GM18519 (cell line): ENCODE measurements at regions not wholly inside any gene's neighbourhood (a gene's known extent, or its start where the extent isn't known, plus 50 kb on each side); places are given as distances from the start of the nearest gene placed in this dataset.
"Not testable (repeated sequence)": the region's sequence is repeated elsewhere in the genome, so short reads cannot be mapped to it uniquely, and the experiment has no call there.

ENCODE experiments used
- ATAC-seq: cut with Tn5 transposase; IDR thresholded peaks from one replicate; pipeline ENCODE4 v1.9.1; 2021; ENCODE audit warnings: mild to moderate bottlenecking, moderate library complexity; ENCODE audit not compliant: unreplicated experiment, low FRiP score

DNA sequence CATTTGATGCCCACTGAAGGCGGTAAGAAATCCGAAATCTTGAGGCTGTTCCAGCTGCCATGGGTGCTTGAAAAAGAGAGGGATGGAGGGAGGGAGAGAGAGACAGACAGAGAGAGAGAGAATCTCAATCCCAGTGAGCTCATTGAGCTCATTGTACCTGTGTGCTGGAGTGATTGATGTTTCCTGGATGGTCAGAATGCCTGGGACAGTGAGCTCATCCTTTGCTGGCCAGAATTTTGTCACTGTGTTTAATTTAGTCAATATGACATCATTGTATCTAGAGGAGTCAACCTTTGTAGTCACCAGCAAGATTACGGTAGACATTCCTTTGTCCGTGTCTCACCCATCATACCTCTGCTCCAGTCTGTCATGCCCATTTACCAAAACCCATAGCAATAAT is 625.4 kb upstream of the POM121L12 start:
- no peak for ATAC-seq

DNA sequence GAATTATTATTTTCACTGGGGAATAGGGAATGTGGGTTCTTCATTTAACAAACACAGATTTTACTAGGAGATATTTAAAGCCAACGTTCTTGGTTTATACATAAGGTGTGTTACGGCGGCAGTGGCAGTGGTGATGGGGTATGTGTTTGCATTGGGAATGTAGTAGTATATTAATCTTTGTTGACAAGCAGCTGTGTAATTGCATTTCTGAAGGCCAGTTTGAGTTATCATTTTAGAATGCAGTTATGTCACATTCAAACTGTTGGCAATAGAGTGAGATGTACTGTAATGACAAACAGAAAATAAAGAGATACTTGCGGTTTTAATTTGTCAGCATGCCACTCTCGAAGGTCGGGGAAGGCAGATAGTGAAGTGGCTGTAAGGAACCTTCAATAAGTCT is 628.6 kb upstream of the POM121L12 start:
- ATAC-seq, result no peak

DNA sequence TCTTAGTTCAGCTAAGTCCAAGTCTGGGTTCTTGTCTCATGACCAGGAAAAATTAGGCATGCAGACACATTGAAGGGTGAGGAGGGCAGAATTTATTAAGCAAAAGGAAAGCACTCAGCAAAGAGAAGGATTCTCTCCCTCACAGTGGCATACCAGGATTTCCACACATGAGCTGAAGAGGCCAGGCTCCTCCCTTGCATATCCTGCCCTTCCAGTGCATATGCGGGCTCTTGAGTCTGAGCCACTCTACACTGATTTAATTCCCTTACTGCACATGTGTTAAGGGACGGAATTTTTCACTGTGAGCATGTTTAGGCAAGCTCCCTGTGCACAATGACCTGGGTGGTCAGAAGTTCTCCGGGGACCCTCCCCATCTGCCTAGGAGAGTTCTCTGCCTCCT is 652.7 kb upstream of the POM121L12 start:
- no peak for ATAC-seq

DNA sequence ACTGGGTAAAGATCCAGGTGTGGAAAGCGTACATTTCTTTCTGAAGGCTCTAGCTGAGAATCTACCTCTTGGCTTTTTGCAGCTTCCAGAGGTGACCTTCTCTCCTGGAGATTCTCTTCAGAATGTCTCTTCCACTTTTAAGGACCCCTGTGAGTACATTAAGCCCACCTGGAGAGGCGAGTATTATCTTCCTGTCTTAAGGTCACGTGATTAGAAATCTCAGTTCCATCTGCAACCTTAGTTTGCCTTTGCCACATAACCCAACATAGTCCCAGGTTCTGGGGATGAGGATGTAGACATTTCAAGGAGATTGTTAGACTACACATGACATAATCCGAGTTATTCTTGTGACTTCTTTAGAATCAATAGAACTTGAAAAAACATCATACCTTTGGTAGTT is 665.5 kb upstream of the POM121L12 start:
- ATAC-seq, result no peak

DNA sequence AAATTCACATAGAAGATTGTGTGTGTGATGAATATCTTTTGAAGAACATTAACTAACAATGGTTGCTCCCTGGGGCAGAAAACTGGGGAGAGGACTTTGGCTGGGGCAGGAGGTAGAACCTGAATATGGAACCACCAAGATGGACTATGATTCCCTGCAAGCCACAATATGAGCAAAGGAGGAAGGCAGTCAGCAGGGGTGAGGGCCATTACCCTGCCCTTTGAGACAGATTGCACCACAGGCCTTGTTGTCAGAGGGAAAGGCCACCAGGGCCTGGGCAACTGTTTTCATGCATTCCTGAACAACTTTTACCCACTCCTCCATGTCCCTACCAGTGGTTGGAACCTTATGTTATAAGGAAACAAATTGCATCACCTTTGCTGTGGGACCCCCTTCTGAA is 670.1 kb upstream of the POM121L12 start:
- no peak for ATAC-seq

DNA sequence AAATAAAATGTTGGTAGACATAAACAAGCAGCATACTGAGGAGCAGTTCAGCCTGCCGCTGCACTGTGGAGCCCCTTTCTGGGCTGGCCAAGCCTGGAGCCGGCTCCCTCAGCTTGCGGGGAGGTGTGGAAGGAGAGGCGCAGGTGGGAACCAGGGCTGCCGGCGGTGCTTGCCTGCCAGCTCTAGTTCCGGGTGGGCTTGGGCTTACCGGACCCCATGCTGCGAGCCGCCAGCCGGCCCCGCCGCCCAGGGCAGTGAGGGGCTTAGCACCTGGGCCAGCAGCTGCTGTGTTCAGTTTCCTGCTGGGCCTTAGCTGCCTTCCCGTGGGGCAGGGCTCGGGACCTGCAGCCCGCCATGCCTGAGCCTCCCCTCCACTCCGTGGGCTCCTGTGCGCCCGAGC is 672.9 kb upstream of the POM121L12 start:
- no peak for ATAC-seq

DNA sequence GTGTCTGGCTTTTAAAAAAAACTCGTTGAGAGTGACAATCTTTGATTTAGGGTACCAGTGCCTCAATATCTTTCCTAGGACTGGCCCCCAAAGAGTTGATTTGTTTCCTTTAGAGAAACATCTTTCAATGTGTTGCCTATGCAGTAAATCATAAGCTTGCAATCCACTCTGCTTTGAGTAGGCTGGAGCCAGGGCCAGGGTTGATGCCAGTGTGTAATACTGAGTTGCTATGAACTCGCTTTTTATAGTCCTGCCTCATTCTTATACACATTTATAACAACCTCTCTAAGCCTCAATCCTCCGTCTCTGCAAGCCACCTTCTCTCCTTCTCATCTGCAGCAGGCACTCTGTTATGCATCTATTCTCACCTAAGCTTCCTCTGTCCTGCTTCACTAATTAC is 674.9 kb upstream of the POM121L12 start:
- no peak for ATAC-seq

DNA sequence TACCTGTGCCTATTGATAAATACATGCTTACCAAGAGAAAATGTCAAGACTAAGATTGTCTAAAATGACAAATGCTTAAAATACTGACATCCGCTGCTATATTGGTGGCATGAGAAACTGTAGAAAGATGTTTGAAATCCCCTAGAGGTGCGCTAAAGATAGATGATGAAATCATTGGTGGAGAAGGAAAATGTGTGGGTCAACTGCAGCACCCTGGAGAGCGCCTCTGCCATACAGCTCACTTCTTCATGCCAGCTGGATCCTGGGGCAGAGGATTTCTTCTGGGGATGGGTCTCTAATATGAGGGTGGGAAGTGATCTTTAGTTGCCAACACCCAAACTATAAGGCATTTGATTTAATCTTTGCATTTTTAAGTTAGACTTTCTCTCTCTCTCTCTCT is 680.4 kb upstream of the POM121L12 start:
- ATAC-seq, result no peak

DNA sequence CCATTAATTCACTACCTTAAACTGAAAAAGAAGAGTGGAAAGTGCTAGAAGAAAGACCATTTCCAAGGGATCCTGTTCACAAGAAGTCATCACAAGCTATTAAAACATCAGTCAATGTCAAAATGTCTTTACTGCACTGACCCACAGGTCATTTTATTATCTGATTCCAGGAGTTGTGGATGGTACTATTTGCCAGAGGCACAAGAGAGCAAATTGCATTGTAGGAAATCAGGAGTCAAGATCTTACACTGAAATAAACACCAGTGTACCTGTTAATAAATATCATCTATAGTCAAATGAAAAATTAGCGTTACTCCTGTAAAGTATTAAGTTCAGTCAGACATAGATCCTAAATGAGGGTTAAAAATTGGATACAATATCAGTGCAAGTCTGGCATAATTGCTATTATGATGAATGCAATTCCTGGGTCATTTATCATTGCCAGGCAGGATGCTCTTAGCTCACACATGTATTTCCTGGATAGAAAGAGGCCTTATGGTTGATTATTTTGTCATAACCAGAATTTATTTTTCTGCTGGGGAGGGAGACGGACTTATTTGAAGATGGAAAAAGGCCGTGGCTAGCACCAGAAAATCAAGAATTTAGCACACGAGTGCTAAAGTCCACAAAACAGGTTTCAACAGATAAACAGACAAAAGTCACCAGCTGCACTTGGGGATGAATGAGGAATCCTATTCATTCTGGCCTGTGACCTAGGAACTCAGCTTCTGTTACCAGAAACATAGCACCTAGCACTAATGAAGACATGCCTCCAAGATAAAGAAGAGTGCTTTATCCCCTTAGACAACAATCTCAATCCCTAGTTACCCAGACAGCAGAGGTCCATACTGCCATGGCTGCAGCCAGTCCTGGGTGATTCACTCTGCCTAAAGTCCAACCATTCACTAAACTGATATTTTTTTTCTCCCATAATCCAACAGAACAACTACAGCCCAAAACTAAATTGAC is 683.1 kb upstream of the POM121L12 start:
- no peak for ATAC-seq

DNA sequence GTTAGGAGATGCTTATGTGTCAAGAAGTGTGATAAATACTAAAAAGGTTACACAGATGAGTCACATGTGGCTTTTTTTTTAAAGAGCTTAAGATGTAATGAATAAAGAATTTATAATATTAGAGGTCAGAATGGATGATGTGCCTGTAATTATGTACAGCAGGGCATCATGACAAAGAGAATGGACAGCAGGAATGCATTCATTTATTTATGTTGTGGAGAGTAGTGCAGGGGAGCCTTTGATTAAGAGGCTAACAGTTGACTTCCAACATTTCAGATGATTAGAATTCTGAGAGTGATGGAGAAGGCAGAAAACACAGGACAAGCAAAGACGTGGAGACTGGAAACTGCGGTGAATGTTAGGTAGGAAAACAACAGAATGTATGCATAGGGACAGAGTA is 691.4 kb upstream of the POM121L12 start:
- ATAC-seq, result no peak

DNA sequence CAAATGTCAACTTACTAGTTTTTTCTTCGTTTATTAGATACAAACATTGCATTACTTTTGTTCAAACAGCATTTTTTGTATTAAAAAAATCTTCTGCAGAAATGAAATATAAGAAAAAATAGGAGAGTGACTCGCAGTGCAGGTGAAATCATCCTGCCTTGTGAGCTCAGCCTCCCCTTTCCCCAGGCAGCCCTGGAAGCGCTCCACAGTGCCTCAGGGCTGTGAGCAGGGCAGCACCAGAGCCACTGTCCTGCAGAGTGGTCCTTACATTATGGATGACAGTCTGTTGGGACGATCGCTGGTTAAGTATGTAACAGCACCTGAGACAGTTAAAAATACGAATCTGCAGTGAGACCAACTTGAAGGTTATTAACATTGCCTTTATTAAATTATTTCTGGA is 695.4 kb upstream of the POM121L12 start:
- ATAC-seq, result no peak

DNA sequence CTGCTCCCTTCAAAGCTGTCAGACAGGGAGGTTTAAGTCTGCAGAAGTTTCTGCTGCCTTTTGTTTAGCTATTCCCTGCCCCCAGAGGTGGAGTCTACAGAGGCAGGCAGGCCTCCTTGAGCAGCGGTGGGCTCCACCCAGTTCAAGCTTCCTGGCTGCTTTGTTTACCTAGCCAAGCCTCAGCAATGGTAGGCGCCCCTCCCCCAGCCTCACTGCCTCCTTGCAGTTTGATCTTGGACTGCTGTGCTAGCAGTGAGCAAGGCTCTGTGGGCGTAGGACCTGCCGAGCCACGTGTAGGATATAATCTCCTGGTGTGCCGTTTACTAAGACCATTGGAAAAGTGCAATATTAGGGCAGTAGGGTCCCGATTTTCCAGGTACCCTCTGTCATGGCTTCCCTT is 707.1 kb upstream of the POM121L12 start:
- ATAC-seq, result not testable (repeated sequence)

DNA sequence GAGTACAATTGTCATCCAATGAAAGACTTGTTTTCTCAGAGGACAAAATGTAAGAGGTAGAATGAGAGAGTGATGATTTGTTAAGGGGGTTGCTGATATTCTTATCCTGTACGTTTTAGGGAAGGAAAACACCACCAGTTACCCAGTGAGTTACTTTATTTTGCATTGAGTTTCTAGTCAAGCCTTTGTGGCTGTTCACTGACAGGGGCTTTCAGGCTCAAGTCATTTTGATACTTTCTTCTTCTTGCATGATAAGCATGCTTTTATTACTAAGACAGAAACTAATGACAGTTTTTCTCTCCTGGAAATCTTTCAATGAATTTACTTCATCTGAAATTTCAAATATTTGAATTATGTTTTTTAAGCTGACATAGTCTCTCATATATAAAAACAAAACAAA is 710.2 kb upstream of the POM121L12 start:
- ATAC-seq, result no peak

DNA sequence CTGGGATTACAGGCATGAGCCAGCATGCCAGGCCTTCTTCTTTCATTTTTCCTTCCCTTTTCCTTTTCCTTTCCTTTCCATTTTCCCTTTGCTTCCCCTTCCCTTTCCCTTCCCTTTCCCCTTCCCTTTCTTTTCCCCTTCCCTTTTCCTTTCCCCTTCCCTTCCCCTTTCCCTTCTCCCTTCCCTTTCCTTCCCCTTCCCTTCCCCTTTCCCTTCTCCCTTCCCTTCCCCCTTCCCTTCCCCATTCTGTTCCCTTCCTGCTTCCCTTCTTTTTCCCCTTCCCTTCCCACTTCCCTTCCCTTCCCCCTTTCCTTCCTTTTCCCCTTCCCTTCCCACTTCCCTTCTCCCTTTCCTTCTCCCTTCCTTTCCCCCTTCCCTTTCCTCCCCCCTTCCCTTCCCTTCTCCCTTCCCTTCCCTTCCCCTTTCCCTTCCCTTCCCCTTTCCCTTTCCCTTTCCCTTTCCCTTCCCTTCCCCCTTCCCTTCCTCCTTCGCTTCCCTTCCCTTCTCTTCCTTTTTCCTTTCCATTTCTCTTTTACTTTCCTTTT is 712.2 kb upstream of the POM121L12 start:
- no peak for ATAC-seq

DNA sequence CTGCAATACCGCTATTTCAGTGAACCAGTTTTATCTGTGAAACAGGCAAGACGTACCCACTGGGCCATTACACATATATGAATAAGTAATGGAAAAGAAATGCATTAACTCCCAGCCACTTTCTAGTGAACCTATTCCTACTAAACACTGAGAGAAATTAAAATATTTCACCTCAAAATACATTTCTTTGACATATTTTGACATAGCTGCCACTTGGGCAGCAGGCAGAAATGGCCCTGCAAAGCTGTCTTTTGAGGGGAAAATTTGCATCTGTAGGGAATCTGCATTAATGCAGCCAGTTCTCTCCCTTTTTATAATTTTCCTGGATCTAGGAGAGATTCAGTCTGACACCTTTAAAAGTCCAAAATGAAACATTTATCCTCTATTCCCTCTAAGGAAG is 714.8 kb upstream of the POM121L12 start:
- ATAC-seq, result no peak

DNA sequence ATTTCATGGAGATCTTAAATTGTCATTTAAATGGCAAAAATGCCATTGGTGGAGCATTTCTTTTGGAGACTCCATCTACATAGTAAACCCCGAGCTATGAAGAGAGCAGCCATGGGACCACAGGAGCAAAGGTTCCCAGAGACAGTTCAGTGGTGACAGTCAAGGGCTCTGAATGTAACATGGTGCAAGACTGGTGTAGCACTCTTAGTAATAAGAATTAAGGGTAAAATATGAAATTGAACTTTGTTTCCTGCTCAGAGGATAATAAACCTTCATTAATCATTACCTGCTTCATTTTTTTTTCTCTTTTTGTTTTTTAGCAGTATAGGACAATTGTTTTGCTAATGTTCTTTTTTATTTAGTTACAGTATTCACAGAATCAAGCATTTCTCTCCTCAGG is 717.5 kb upstream of the POM121L12 start:
- ATAC-seq, result no peak

DNA sequence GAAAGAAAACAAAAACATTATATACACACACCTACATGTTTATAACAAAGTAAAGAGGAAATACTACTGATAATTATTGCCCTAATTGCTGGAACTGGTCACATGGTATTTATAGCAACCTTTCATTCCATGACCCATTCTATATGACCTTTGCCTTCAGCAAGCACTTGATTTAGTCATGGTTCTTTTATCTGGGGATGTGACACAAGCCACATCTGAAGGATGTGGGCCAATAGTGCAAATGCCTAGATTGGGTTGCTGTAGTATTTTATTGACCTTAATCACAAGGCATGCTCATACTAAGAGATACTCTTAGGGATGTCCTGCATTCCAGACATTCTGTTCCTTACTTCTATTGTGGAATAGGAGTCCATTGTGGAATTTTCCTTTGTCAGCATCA is 723.5 kb upstream of the POM121L12 start:
- no peak for ATAC-seq

DNA sequence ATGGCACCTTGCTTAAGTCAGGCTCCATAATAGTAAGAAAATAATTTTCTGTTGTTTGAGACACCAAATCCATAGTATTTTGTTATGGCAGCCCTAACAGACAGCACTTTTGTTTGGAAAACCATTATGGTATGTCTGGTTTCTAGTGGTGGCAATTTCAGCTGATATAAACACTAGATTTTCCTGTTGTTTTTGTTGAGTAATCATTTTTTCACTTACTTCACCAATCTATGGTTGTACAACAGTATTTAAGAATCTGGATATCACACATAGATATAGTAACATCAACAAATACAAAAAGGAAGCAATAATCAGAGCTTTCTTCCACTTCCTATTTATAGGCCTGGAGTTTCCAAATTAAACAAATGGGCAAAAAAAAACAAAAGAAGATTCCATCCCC is 725.8 kb upstream of the POM121L12 start:
- ATAC-seq, result no peak

DNA sequence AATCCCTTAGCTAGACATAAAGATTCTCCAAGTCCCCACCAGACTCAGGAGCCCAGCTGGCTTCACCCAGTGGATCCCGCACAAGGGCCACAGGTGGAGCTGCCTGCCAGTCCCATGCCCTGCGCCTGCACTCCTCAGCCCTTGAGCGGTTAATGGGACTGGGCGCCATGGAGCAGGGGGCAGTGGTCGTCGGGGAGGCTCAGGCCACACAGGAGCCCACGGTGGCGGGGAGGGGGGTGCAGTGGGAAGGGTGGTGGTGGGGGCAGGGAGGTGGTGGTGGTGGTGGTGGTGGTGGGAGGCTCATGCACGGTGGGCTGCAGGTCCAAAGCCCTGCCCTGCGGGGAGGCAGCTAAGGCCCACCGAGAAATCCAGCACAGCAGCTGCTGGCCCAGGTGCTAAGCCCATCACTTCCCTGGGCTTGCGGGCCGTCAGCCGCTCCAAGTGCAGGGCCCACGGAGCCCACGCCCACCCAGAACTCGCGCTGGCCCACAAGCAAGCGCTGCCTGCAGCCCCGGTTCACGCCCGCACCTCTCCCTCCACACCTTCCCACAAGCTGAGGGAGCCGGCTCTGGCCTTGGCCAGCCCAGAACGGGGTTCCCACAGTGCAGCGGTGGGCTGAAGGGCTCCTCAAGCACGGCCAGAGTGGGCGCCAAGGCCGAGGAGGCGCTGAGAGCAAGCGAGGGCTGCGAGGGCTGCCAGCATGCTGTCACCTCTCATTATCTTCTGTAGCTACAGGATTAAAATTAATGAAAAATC is 732.5 kb upstream of the POM121L12 start:
- no peak for ATAC-seq

DNA sequence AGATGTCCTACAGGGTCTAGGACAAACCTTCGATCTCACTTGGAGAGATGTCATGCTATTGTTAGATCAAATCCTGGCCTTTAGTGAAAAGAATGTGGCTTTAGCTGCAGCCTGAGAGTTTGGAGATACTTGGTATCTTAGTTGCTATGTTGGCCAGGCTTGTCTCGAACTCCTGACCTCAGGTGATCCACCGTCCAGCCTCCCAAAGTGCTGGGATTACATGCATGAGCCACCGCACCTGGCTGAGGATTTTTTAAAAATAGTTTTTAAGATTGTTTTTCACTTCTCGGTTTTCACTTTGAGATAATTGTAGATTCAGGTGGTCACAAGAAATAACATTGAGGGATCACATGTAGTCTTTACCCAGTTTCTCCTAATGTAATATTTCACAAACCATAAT is 738.3 kb upstream of the POM121L12 start:
- no peak for ATAC-seq

DNA sequence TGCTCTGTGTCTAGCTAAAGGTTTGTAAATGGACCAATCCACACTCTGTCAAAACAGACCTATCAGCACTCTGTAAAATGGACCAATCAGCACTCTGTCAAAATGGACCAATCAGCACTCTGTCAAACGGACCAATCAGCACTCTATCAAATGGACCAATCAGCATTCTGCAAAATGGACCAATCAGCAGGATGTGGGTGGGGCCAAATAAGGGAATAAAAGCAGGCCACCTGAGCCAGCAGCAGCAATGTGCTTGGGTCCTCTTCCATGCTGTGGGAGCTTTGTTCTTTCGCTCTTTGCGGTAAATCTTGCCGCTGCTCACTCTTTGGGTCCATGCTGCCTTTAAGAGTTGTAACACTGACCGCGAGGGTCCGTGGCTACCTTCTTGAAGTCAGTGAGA is 740.5 kb upstream of the POM121L12 start:
- no peak for ATAC-seq

DNA sequence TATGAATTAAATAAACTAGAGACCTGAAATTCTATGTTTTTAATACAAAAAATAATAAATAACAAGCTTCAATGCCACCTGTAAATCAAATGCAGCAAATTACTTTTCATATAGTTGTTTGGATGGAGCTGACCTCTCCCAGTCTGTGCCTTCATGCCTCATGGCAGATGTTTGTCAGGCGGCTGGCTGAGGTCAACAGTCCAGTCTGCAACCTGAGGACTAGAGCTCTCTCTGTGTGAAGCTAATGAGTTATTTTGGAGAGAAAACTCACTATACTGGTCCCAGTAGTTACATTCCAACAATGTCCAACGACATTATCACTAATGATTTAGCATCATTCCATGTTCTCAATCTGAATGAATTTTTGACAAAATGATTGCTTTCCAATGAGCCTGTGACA is 746.2 kb upstream of the POM121L12 start:
- no peak for ATAC-seq
